ENCODE measurements at regions not wholly inside any gene's neighbourhood (a gene's known extent, or its start where the extent isn't known, plus 50 kb on each side); places are given as distances from the start of the nearest gene placed in this dataset.
"Not testable (repeated sequence)": the region's sequence is repeated elsewhere in the genome, so short reads cannot be mapped to it uniquely, and the experiment has no call there.

DNA sequence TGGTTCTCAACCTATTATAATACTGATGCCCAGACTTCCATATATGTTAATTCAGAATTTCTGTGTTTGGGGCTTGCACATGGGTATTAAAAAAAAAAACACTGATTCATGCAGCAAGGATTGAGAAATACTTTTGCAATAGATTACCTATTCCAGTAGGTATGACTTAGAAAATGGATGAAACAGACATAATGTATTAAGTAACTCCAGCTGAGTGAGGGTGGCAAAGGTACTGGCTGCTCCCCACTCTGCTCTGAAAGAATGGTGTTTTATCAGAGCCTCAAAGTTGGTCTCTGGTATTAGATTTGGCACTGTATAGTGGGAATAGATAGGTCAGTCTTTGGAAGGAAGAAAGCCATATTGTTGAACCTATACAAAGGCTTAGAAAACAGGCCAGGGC, 234.3 kb upstream of the FOLH1 start:
- Histone ChIP-seq H3K4me3 (ENCODE audit: low read depth in 1 of 3, low read length in 3 of 3) (no peak overlapping the region), H3K36me3 (ENCODE audit: control insufficient read depth in 3 of 3, insufficient read depth in 2 of 3, low read depth in 1 of 3, low read length in 3 of 3) (no peaks in the 10 kb centered on the region), H3K27me3 (ENCODE audit: control insufficient read depth in 3 of 3, insufficient read depth in 3 of 3, low read length in 3 of 3) (no peaks in the 10 kb centered on the region), H3K4me1 (ENCODE audit: control insufficient read depth in 3 of 3, insufficient read depth in 2 of 3, low read depth in 1 of 3, low read length in 2 of 3) (no peaks in the 10 kb centered on the region), H3K27ac (ENCODE audit: low read depth in 1 of 3, low read length in 2 of 3) (no peak overlapping the region), H3K9me3 (ENCODE audit: control insufficient read depth in 2 of 2, insufficient read depth in 1 of 2, low read depth in 1 of 2, low read length in 1 of 2) (no peaks in the 10 kb centered on the region)
- FAIRE-seq (no peak), DNase-seq (no peak)

DNA sequence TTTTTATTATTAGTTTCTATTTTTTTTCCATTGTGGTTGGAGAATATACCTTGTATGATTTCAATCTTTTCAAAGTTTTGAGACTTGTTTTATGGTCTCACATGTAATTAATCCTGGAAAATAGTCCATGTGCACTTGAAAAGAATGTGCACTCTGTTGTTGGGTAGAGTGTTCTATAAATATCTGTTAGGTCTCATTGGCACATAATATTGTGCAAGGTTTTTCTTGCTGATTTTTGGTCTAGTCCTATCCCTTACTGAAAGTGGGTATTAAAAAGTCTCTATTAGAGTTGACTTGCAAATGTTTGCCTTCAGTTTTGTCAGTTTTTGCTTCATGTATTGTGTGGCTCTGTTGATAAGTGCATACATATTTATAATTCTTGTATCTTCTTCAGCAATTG, 231.5 kb upstream of the FOLH1 start:
- not testable (repeated sequence) for FAIRE-seq; H3K27me3 ChIP-seq (ENCODE audit: control insufficient read depth in 3 of 3, insufficient read depth in 3 of 3, low read length in 3 of 3); DNase-seq; H3K9me3 ChIP-seq (ENCODE audit: control insufficient read depth in 2 of 2, insufficient read depth in 1 of 2, low read depth in 1 of 2, low read length in 1 of 2); H3K36me3 ChIP-seq (ENCODE audit: control insufficient read depth in 3 of 3, insufficient read depth in 2 of 3, low read depth in 1 of 3, low read length in 3 of 3); H3K27ac ChIP-seq (ENCODE audit: low read depth in 1 of 3, low read length in 2 of 3); H3K4me1 ChIP-seq (ENCODE audit: control insufficient read depth in 3 of 3, insufficient read depth in 2 of 3, low read depth in 1 of 3, low read length in 2 of 3); H3K4me3 ChIP-seq (ENCODE audit: low read depth in 1 of 3, low read length in 3 of 3)

DNA sequence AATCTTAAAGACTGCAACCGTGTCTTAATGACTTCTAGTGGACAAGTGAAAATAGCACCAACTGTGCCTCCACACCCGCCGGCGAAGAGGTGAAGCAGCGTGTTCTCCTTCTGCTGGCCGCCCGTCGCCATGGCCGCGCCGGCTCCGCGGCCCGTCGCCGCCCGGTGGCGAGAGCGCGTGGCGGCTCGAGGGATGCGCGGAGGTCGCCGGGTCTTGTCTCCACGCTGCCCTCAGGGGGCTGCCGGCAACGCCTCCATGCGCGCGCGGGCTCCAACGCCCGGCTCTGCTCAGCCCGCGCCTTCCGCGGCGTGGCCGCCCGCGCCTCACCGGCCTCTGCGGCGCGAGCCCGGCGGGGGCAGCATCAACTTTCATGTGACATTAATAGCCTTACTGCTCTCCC, 225.9 kb upstream of the FOLH1 start:
- H3K27me3 ChIP-seq (ENCODE audit: control insufficient read depth in 3 of 3, insufficient read depth in 3 of 3, low read length in 3 of 3); H3K4me1 ChIP-seq (ENCODE audit: control insufficient read depth in 3 of 3, insufficient read depth in 2 of 3, low read depth in 1 of 3, low read length in 2 of 3); H3K9me3 ChIP-seq (ENCODE audit: control insufficient read depth in 2 of 2, insufficient read depth in 1 of 2, low read depth in 1 of 2, low read length in 1 of 2); FAIRE-seq; DNase-seq; H3K36me3 ChIP-seq (ENCODE audit: control insufficient read depth in 3 of 3, insufficient read depth in 2 of 3, low read depth in 1 of 3, low read length in 3 of 3); H3K27ac ChIP-seq (ENCODE audit: low read depth in 1 of 3, low read length in 2 of 3); H3K4me3 ChIP-seq (ENCODE audit: low read depth in 1 of 3, low read length in 3 of 3): not testable (repeated sequence)
- 91 to 94% (median 94%) methylated on average over 48 to 49 of the region's 49 CpGs for WGBS, 3 donors

DNA sequence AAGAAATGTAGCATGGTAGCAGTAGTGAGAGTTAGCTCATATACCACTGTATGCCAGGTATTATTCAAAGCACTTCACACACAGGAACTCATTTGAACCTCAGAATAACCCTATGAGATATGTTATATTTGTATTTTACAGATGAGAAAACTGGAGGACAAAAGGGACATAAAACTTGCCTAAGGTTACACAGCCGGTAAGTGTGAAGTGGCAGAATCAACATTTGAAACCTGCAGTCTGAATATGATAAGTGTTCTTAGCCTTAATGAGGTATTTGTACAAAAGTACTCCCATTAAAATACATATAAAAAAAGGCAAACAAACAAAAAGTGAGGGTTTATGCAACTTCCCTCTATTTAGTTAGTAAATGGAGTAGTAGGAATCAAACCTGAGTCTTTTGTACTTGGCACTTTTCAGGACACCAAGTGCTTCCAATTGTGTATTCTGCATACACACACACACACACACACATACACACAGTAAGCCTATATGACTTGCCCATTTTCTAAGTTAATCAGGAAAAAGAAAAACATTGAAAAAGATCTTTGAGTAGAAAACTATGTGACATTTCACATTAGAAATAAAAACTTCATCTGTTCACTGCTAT, 223.9 kb upstream of the FOLH1 start:
- 83 to 86% (median 85%) methylated on average over 1 of the region's 1 CpG for WGBS, 3 donors

DNA sequence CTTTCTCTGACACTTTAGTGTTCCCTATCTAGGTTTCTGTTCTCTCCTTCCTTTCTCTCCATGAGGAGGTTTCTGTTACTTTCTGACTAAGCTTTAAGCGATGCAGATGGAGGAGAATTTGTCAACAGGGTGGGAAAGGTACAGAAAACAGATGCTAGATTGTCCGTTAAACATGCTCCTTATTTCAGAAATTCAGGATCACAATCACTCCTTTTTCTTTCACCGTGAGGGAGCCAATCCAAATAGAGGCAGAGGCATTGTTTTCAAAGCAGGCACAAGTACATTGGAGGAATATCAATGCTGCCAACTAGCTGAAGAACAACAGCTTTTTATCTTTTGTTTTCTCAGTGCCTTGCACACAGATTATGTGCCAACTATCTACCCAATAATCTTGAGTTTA, 215.7 kb upstream of the FOLH1 start:
- no peak for FAIRE-seq

More for the DNA sequence above, 223.9 kb upstream of the FOLH1 start:
- Histone ChIP-seq H3K36me3 (ENCODE audit: control insufficient read depth in 3 of 3, insufficient read depth in 2 of 3, low read depth in 1 of 3, low read length in 3 of 3) (no peaks in the 10 kb centered on the region), H3K4me1 (ENCODE audit: control insufficient read depth in 3 of 3, insufficient read depth in 2 of 3, low read depth in 1 of 3, low read length in 2 of 3) (no peaks in the 10 kb centered on the region), H3K4me3 (ENCODE audit: low read depth in 1 of 3, low read length in 3 of 3) (no peak overlapping the region), H3K27ac (ENCODE audit: low read depth in 1 of 3, low read length in 2 of 3) (no peak overlapping the region), H3K9me3 (ENCODE audit: control insufficient read depth in 2 of 2, insufficient read depth in 1 of 2, low read depth in 1 of 2, low read length in 1 of 2) (no peaks in the 10 kb centered on the region), H3K27me3 (ENCODE audit: control insufficient read depth in 3 of 3, insufficient read depth in 3 of 3, low read length in 3 of 3) (no peaks in the 10 kb centered on the region)
- FAIRE-seq (no peak), DNase-seq (no peak)

DNA sequence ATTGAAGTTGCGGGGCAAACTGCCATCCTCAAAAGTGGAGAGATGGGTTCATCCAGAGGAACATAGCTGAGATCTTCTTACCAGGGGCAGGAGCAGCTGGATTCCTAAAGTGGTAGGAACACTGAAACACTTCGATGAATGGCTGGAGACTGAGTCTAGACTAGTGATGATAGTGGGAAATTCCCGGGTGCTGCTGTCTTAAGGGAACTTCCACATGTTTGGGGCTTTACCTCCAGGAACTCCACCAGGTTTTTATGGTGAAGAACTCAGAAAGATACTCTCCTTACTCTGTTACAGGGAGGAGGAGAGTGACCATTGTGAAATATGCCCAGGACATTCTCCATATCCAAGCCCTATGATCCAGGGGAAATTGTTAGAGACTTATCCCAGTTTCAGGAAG, 210.5 kb upstream of the FOLH1 start:
- not testable (repeated sequence) for H3K4me1 ChIP-seq (ENCODE audit: control insufficient read depth in 3 of 3, insufficient read depth in 2 of 3, low read depth in 1 of 3, low read length in 2 of 3); FAIRE-seq; H3K27ac ChIP-seq (ENCODE audit: low read depth in 1 of 3, low read length in 2 of 3); DNase-seq; H3K27me3 ChIP-seq (ENCODE audit: control insufficient read depth in 3 of 3, insufficient read depth in 3 of 3, low read length in 3 of 3); H3K4me3 ChIP-seq (ENCODE audit: low read depth in 1 of 3, low read length in 3 of 3); H3K9me3 ChIP-seq (ENCODE audit: control insufficient read depth in 2 of 2, insufficient read depth in 1 of 2, low read depth in 1 of 2, low read length in 1 of 2); H3K36me3 ChIP-seq (ENCODE audit: control insufficient read depth in 3 of 3, insufficient read depth in 2 of 3, low read depth in 1 of 3, low read length in 3 of 3)
- 75 to 81% (median 77%) methylated on average over 3 of the region's 3 CpGs for WGBS, 3 donors

More for the DNA sequence above, 215.7 kb upstream of the FOLH1 start:
- Histone ChIP-seq H3K9me3 (ENCODE audit: control insufficient read depth in 2 of 2, insufficient read depth in 1 of 2, low read depth in 1 of 2, low read length in 1 of 2) (no peaks in the 10 kb centered on the region), H3K27ac (ENCODE audit: low read depth in 1 of 3, low read length in 2 of 3) (no peak overlapping the region), H3K36me3 (ENCODE audit: control insufficient read depth in 3 of 3, insufficient read depth in 2 of 3, low read depth in 1 of 3, low read length in 3 of 3) (no peaks in the 10 kb centered on the region), H3K4me3 (ENCODE audit: low read depth in 1 of 3, low read length in 3 of 3) (no peak overlapping the region), H3K4me1 (ENCODE audit: control insufficient read depth in 3 of 3, insufficient read depth in 2 of 3, low read depth in 1 of 3, low read length in 2 of 3) (no peaks in the 10 kb centered on the region), H3K27me3 (ENCODE audit: control insufficient read depth in 3 of 3, insufficient read depth in 3 of 3, low read length in 3 of 3) (no peaks in the 10 kb centered on the region)
- WGBS, 3 donors, result 48 to 51% (median 50%) methylated on average over 3 of the region's 3 CpGs
- no peak for DNase-seq

DNA sequence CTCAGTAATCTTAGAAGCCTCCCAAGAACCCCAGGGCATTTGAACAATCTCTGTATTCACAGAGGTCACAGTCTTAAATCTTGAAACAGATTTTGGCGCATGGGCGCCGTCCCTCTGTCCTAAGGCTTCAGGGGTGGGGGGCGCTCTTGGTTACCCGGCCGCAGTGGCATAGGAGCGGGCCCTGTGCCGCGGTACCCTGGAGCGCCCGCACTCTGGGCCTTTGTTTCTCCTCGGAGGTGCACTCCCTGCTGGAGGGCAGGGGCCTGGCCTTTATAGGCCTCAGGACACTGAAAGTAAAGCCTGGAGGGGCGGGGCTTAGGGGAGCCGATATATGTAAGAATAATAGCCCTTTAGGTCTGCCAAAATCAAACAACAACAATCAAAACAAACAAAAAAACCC, 197.3 kb upstream of the FOLH1 start:
- Histone ChIP-seq H3K27me3 (ENCODE audit: control insufficient read depth in 3 of 3, insufficient read depth in 3 of 3, low read length in 3 of 3) (no peaks in the 10 kb centered on the region), H3K27ac (ENCODE audit: low read depth in 1 of 3, low read length in 2 of 3) (no peak overlapping the region), H3K36me3 (ENCODE audit: control insufficient read depth in 3 of 3, insufficient read depth in 2 of 3, low read depth in 1 of 3, low read length in 3 of 3) (no peaks in the 10 kb centered on the region), H3K9me3 (ENCODE audit: control insufficient read depth in 2 of 2, insufficient read depth in 1 of 2, low read depth in 1 of 2, low read length in 1 of 2) (peaks cover 0 to 2% of the 10 kb centered on the region in 2 donors), H3K4me3 (ENCODE audit: low read depth in 1 of 3, low read length in 3 of 3) (no peak overlapping the region), H3K4me1 (ENCODE audit: control insufficient read depth in 3 of 3, insufficient read depth in 2 of 3, low read depth in 1 of 3, low read length in 2 of 3) (no peaks in the 10 kb centered on the region)
- DNase-seq, result no peak
- FAIRE-seq, result no peak
- WGBS, 3 donors, result 86 to 88% (median 86%) methylated on average over 14 of the region's 14 CpGs

DNA sequence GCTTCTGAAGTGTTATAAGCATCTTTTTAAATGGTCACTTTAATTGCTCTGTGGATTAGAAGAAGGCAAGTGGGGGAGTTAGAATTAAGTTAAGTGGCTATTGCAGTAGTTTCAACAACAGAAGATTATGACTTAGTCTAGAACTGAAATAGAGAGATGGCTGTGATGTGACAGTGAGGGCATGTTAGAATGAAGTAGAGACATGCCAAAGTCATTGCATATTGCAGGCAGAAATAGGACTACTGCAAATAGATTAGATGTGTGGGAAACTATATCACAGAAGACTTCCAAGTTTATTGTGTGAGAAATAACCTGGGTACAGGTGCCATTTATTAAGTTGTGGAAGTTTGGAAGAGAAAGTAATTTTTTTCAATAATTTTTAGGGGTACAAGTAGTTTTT, 187.4 kb upstream of the FOLH1 start:
- not testable (repeated sequence) for H3K27me3 ChIP-seq (ENCODE audit: control insufficient read depth in 3 of 3, insufficient read depth in 3 of 3, low read length in 3 of 3); FAIRE-seq; DNase-seq; H3K27ac ChIP-seq (ENCODE audit: low read depth in 1 of 3, low read length in 2 of 3); H3K36me3 ChIP-seq (ENCODE audit: control insufficient read depth in 3 of 3, insufficient read depth in 2 of 3, low read depth in 1 of 3, low read length in 3 of 3); H3K9me3 ChIP-seq (ENCODE audit: control insufficient read depth in 2 of 2, insufficient read depth in 1 of 2, low read depth in 1 of 2, low read length in 1 of 2); H3K4me3 ChIP-seq (ENCODE audit: low read depth in 1 of 3, low read length in 3 of 3); H3K4me1 ChIP-seq (ENCODE audit: control insufficient read depth in 3 of 3, insufficient read depth in 2 of 3, low read depth in 1 of 3, low read length in 2 of 3)

DNA sequence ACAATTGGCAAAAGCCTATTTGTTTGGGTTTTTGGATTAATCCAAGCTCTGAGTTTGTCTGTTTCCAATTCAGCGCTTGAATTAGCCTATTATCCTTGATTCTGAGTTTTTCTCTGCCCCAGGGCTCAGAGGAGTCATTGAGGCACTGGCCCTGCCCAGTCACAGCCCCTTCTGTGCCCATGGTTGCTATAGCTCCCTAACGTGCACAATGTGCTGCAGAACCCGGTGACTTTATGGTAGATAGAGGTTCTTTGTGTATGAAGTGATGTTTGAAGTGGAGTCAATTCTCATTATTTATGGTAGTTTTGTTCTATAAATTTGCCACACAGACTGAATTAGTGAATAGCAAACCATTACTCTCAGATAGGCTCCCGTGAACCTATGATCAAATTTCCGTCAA, 182.0 kb upstream of the FOLH1 start:
- not testable (repeated sequence) for H3K9me3 ChIP-seq (ENCODE audit: control insufficient read depth in 2 of 2, insufficient read depth in 1 of 2, low read depth in 1 of 2, low read length in 1 of 2); H3K4me1 ChIP-seq (ENCODE audit: control insufficient read depth in 3 of 3, insufficient read depth in 2 of 3, low read depth in 1 of 3, low read length in 2 of 3); H3K36me3 ChIP-seq (ENCODE audit: control insufficient read depth in 3 of 3, insufficient read depth in 2 of 3, low read depth in 1 of 3, low read length in 3 of 3); DNase-seq; FAIRE-seq; H3K27me3 ChIP-seq (ENCODE audit: control insufficient read depth in 3 of 3, insufficient read depth in 3 of 3, low read length in 3 of 3); H3K27ac ChIP-seq (ENCODE audit: low read depth in 1 of 3, low read length in 2 of 3); H3K4me3 ChIP-seq (ENCODE audit: low read depth in 1 of 3, low read length in 3 of 3)
- WGBS, 3 donors, result 70 to 78% (median 72%) methylated on average over 5 of the region's 5 CpGs

All from small intestine (tissue), 7 donors.